D721Med (cell line): ENCODE measurements at regions not wholly inside any gene's neighbourhood (a gene's known extent, or its start where the extent isn't known, plus 50 kb on each side); places are given as distances from the start of the nearest gene placed in this dataset.

Experiments used
- DNase-seq: peaks from one replicate; pipeline ENCODE4 v3.0.0; 2011; ENCODE audit warnings: low spot score; ENCODE audit not compliant: insufficient read length
- FAIRE-seq: peaks from 2 replicates; lab custom pipeline; 2011; peaks lifted over from hg19 to GRCh38; lab: Jason Lieb, UNC
- TF ChIP-seq, protein P1 (sequence below): IDR thresholded peaks from 2 replicates; pipeline ENCODE4 v1.5.1; 2012; ENCODE audit warnings: mild to moderate bottlenecking, control low read depth; ENCODE audit not compliant: insufficient read depth; ENCODE audit errors: missing control alignments

DNA sequence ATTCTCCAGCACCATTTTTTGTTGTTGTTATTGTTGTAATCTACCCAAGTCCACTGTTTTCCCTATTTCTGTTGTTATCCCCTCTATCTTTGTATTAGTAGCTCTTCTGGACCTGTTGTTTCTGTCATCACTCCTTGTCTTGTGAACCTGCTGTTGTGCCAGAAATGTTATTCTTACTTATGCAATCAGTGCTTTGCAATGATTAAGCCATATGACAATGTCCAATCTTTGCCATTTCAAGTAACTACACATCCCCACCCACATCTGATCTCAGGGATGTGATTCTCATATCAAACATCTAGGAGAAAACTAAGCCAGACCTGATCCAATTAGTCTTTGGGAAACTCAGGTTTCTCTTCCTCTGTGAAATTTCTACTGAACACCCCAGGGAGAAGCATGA, 472.6 kb upstream of the KLHL1 start:
- TF ChIP-seq, protein P1, sequence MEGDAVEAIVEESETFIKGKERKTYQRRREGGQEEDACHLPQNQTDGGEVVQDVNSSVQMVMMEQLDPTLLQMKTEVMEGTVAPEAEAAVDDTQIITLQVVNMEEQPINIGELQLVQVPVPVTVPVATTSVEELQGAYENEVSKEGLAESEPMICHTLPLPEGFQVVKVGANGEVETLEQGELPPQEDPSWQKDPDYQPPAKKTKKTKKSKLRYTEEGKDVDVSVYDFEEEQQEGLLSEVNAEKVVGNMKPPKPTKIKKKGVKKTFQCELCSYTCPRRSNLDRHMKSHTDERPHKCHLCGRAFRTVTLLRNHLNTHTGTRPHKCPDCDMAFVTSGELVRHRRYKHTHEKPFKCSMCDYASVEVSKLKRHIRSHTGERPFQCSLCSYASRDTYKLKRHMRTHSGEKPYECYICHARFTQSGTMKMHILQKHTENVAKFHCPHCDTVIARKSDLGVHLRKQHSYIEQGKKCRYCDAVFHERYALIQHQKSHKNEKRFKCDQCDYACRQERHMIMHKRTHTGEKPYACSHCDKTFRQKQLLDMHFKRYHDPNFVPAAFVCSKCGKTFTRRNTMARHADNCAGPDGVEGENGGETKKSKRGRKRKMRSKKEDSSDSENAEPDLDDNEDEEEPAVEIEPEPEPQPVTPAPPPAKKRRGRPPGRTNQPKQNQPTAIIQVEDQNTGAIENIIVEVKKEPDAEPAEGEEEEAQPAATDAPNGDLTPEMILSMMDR: no peak
- FAIRE-seq (no peak), DNase-seq (no peak)

DNA sequence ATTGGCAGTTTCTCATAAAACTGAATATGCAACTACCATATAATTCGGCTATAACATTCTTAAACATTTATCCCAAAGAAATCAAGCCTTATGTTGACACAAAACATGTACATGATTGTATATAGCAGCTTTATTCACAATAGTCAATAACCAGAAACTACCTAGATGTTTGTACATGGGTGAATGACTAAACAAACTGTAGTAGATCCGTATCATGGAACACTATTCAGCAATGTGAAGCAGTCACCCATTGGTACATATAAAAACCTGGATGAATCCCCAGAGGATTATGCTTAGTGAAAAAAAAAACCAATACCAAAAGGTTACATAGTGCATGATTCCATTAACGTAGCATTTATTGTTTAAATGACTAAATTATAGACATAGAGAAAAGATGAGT, 471.7 kb upstream of the KLHL1 start:
- TF ChIP-seq, protein P1: no peak
- DNase-seq (no peak), FAIRE-seq (peak; percentile 67)

DNA sequence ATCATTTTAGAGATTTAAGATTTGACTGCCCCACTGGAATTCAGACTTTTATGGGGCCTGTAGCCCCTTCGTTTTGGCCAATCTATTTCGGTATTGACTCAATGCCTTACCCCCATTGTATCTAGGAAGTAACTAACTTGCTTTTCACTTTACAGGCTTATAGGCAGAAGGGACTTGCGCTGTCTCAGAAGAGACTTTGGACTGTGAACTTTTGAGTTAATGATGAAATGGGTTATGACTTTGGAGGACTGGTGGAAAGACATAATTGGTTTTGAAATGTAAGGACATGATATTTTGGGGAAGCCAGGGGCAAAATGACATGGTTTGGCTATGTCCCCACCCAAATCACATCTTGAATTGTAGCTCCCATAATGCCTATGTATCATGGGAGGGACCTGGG, 463.0 kb upstream of the KLHL1 start:
- TF ChIP-seq, protein P1: no peak
- no peak for DNase-seq
- FAIRE-seq: no peak

DNA sequence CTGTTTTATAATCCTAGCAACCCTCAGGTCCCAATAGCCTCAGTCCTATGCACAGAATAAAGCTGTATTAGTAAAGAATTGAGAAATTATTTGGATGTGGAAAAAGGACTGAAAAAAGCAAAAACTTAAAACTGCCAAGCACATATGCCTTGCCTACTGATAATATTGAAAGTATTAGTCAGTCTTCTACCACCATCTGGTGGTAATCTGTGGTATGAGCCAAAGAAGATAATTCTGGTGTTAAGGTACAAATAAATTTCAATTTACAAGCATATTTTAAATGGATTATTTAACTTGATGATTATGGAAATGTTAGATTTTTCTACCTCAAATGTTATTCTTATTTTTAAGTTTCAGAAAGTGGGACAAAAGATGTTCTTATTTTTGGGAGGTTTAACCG, 460.3 kb upstream of the KLHL1 start:
- FAIRE-seq: peak; percentile 92
- TF ChIP-seq, protein P1: peak; percentile 93
- DNase-seq: no peak

DNA sequence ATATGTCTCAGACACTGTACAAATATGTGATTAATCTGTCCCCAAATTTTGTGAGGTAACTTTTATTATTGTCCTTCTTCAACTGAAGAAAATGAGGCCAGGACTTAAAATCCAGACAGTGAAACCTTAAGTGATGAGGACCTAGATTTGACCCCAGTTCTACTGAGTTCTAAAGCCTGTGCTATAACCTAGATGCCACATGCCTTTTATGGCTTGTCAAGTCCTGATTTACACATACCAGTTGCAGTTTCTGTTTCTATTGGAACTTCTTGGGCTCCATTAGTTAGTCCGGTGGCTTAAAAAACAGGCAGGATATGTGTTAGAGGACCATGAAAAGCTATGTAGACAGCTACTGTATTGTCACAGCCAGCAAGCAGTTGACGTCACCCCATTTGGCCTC, 436.5 kb upstream of the KLHL1 start:
- DNase-seq (no peak), FAIRE-seq (no peak)
- TF ChIP-seq, protein P1: no peak

DNA sequence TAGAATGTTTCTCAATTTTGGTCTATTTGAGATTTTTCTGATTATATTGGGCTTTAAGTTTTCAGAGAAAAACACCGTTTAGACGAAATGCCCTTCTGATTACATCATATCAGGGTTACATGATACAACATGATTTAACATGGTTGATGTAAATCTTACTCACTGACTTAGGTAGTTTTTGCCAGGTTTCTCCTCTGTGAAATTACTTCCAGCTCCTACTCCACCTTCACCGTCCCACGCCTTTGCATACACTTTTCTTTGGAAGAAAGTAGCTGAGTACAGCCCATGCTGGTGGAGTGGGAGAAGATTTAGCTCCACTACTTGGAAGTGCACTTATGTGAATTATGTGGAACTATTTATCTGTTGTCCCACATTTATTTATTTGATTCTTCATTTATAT, 433.2 kb upstream of the KLHL1 start:
- FAIRE-seq (no peak), DNase-seq (no peak)
- TF ChIP-seq, protein P1: no peak

DNA sequence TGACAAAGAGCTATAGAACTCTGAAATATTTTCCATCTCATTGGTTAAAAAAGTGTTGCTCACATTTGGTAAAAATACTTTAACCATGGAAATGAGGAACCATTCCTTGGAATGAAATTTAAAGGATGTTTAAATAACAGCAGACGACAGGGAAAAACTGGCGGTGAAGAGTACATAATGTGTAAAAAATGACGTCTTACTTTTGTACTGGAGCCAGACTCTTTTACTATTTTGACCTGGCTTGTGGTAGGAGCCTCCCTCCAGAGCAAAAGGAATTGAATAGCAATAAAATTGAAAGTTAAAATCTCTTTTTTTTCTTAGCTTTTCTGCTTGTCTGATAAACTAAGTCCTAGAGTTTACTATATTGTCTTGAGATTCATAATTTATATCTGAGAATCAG, 426.2 kb upstream of the KLHL1 start:
- DNase-seq (no peak), FAIRE-seq (no peak)
- TF ChIP-seq, protein P1: no peak
